ENCODE measurements at regions not wholly inside any gene's neighbourhood (a gene's known extent, or its start where the extent isn't known, plus 50 kb on each side); places are given as distances from the start of the nearest gene placed in this dataset.
"Not testable (repeated sequence)": the region's sequence is repeated elsewhere in the genome, so short reads cannot be mapped to it uniquely, and the experiment has no call there.

DNA sequence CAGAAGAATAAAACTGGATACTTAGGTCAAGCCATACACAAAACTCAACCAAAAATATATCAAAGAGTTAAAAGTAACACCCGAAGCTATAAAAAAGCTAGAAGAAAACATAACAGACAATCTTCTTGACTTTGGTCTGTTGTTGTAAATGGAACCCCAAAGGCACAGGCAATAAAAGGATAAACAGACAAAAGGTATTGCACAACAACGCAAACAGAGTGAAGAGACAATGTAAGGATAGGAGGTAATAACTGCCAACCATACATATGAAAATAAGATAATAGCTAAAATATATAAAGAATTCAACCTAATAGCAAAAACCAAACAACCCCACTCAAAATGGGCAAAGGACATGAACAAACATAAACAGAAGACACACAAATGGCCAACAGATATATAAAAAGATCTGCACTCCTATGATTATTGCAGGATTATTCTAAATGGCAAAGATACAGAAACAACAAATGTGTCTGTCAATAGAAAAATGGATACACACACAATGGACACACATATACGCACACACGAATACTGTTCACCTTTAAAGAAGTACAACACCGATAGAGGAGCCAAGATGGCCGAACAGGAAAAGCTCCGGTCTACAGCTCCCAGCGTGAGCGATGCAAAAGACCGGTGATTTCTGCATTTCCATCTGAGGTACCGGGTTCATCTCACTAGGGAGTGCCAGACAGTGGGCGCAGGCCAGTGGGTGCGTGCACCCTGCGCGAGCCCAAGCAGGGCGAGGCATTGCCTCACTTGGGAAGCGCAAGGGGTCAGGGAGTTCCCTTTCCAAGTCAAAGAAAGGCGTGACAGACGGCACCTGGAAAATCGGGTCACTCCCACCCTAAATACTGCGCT lies 1137.1 kb downstream of the FSCB start:
- no peak for DNase-seq

GRCh38 chr14:43362586-43362985 lies 1144.5 kb downstream of the FSCB start:
- DNase-seq = no peak

DNA sequence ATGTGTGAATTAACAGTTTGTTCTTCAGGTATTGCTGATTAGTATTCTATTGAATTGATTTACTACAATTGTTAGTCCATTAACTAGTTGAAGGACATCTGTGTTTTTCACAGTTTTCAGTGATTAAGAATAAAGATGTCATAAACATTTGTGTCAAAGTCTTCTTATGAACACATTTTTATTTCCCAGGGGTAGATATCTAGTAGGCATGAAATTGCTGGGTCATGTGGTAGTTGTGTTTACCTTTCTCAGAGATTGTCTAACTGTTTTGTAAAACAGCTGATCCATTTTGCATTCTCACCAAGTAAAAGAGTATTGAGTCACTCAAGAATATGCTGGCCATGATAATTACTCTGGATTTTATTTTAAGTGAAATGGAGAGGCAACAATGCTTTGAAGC lies 1145.3 kb downstream of the FSCB start:
- no peak for DNase-seq

DNA sequence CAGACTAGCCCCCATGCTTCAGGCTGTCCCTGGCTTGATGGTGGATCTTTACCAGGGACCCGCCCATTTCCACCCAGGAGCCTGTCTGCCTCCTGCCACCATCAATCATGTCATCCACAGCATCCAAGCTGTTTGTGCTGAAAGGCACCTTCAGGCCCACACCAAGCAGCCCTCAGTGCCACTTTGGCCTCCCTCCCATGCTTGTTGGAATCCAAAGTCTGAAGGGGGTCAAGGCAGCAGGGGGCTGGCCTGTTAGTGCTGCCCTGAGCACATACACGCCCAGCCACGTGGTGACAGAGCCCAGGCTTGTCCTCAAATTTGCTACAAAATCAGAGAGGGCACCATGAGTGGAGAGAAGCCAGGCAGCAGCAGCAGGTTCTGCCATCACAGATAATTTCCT lies 1146.8 kb downstream of the FSCB start:
- no peak for DNase-seq

- DNase-seq = no peak
Measured at GRCh38 chr14:43359317-43359716, 1147.8 kb downstream of the FSCB start.

DNA sequence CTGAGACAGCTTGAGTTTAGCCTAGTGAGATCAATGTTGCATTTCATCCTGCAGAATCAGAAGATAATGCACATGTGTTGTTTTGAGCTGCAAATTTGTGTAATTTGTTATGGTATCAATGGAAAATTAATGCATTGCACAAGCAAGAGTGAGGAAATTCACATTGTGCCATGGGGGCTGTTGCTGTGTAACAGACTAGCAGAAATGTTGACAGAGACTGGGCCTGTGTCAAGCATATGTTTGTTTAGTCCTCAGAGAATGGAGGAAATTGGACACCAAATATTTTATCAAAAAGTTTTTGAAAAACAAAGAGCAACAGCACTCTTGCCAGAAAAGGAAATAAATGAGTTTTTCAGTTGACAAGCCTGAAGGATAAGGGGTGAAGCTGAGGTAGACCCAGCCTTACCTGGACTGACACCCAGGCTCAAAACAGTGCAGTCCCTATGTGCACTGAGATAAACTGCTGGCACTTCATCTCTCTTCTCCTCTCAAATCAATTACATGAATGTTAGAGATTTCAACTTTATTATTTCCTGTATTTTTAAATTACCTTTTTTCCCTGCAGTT lies 1150.0 kb downstream of the FSCB start:
- no peak for DNase-seq

GRCh38 chr14:43356382-43356781 lies 1150.7 kb downstream of the FSCB start:
- DNase-seq = no peak

DNA sequence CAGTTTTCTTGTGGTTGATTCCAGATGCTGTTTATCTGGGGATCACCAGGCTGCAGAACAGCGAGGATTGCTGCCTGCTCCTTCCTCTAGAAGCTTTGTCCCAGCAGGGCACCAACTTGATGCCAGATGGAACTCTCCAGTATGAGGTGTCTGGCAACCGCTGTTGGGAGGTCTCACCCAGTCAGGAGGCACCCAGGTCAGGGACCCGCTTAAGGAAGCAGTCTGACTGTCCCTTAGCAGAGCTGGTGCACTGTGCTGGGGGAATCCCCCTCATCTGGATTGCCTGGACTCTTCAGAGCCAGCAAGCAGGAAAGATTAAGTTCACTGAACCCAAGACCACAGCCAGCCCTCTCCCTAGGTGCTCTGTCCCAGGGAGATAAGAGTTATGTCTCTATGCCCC lies 1165.2 kb downstream of the FSCB start:
- DNase-seq = no peak

DNA sequence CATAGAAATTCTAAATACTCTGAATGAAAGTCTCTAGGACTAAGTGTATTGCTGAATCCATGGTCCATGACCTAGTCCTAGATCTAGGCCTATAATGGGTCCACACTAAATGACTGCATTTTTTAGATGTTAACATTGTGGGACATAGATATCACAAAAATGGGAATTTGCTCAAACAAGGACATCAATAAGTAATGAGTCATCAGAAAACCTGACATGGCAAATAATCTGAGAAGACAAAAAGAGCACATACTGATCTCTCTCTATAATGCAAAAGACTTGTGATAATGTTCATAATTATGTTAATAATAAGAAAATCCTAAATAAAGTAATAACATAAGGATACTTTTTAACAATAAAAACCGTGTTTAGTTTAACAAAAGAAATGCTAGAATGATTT lies 1168.4 kb downstream of the FSCB start:
- DNase-seq = no peak

- no peak for DNase-seq
Measured at GRCh38 chr14:43336351-43336750, 1170.7 kb downstream of the FSCB start.

GRCh38 chr14:43326501-43327407 lies 1180.3 kb downstream of the FSCB start:
- not testable (repeated sequence) for DNase-seq

DNA sequence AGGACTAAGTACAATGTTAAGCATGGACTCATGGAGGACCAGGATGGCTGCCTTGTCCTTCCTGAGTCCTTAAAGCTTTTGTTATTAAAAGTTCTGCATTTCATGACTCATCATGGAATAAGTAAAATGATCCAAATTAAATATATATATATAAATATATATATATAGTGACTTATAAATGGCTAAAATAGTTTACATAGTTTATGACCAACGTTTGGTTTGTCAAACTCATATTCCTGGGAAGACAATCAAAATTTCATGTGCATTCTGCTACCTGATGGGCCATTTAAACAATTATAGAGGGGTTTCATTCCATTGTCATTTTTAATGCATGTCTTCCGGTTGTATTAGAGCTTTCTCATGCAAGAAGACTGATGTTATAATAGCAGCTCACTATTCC lies 1190.7 kb downstream of the FSCB start:
- DNase-seq = no peak

GRCh38 chr14:43313719-43314118 lies 1193.4 kb downstream of the FSCB start:
- no peak for DNase-seq

GRCh38 chr14:43308421-43309110 lies 1198.5 kb downstream of the FSCB start:
- no peak for DNase-seq

DNA sequence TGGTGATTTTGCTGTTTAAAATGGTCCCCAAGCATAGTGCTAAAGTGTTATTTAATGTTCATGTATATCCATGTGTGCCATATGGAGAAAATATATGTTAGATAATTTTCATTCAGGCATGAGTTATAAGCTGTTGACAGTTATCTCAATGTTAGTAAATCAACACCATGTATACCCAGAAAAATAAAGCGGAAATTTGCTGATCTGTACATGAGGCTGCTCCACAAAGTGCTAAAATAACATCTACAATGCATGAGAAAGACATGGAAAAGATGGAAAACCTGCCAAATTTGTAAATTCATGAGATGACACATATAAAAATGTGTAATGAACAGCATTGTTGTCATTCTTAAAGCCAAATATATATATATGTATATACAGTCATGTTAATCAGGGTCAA lies 1199.2 kb downstream of the FSCB start:
- no peak for DNase-seq

DNA sequence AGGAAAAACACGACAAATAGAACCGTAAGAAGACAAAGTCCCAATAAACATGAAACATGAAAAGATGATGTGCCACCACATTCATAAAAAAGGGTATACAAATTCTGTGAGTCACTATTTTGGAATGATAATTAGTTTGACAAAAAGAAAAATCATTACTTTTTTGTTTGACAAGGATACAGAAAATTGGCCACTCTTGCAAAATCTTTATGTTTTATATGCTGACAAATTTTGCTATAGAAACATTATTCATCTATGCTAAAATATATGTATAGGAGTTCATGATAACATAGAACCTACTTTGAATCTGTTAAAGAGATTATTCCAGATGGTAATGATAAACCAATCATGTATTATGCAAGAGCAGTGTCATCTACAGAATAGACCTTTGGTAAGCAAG lies 1201.0 kb downstream of the FSCB start:
- no peak for DNase-seq

GRCh38 chr14:43297794-43298193 lies 1209.3 kb downstream of the FSCB start:
- no peak for DNase-seq

- not testable (repeated sequence) for DNase-seq
Measured at GRCh38 chr14:43296061-43296460, 1211.0 kb downstream of the FSCB start.

- DNase-seq = no peak
Measured at GRCh38 chr14:43285575-43285974, 1221.5 kb downstream of the FSCB start.

DNA sequence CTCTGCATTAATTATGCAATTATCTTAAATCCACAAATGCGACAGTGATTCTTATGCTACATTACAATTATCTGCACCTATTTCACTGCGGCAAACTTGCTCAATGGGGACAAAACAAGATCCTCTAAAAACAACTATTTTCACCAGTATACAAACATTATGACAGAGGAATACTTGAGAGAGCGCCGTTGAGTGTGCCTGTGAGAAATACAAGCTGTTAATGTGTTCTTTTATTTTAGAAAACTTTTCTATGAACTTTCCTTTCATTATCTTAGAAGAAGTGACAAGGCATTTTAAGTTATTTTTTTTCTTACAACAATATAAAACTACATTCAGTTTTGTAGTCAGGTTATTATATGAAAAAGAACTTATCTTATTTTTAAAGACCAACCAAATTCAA lies 1247.0 kb downstream of the FSCB start:
- DNase-seq = no peak

GRCh38 chr14:43258396-43258795 lies 1248.7 kb downstream of the FSCB start:
- no peak for DNase-seq

- not testable (repeated sequence) for DNase-seq
Measured at GRCh38 chr14:43256996-43257395, 1250.1 kb downstream of the FSCB start.

DNA sequence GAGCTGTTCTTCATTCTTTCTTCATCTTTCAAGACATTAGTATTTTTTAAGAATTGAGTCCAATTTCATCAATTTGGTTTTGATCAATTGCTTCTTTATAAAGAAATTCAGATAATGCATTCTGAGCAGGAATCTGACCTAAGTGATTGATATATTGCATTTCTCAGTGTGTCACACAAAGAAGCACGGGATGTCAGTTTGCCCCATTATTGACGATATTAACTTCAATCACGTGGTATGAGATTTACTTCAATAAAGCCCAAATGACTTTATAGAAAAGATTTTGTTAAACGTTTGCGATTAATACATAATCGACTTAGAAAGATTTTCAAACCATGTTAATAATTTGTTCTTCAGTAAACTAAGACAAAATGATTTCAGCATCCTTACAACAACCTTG lies 1254.2 kb downstream of the FSCB start:
- no peak for DNase-seq
